Stimulated activated CD8-positive, alpha-beta memory T cell treated with anti-CD3 and anti-CD28 coated beads, Interleukin-7, amount 100 ng/mL, for 48 hours (primary cell): ENCODE measurements at regions not wholly inside any gene's neighbourhood (a gene's known extent, or its start where the extent isn't known, plus 50 kb on each side); places are given as distances from the start of the nearest gene placed in this dataset.

Experiments
- DNase-seq, 2 donors: peaks; one replicate each; pipeline ENCODE4 v3.0.0-alpha.2; 2020; ENCODE audit warnings: low read depth in 1 of 2; ENCODE audit errors: extremely low read depth in 1 of 2

- peak; percentile 63 to 91 for DNase-seq
Measured at GRCh38 chr6:14706378-14706929, 539.4 kb upstream of the JARID2 start.

- no peak for DNase-seq
Measured at GRCh38 chr6:14707276-14707675, 538.6 kb upstream of the JARID2 start.

DNA sequence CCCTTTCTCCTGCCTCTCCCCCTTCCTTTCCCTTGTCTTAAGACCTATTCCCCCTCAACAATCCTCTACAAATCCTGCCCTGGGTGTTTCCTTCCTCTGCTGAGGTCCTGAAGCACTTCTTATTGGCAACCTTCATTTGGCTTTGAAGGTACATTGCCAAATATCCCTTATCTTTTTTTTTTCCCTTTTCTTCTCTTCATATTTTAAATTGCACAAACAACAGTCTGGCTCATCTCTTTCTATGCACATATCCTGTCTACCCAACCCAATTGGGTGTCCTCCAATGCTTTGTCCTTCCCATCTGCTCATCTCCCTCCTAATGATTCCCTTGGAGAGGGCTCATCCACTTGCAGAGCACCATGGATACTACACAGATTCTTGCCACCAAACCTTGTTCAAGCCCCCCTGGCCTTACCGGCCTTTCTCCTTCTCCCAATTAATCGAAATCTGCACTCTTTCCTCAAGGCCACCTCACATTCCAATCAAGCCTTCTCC is 537.9 kb upstream of the JARID2 start:
- DNase-seq: no peak

DNA sequence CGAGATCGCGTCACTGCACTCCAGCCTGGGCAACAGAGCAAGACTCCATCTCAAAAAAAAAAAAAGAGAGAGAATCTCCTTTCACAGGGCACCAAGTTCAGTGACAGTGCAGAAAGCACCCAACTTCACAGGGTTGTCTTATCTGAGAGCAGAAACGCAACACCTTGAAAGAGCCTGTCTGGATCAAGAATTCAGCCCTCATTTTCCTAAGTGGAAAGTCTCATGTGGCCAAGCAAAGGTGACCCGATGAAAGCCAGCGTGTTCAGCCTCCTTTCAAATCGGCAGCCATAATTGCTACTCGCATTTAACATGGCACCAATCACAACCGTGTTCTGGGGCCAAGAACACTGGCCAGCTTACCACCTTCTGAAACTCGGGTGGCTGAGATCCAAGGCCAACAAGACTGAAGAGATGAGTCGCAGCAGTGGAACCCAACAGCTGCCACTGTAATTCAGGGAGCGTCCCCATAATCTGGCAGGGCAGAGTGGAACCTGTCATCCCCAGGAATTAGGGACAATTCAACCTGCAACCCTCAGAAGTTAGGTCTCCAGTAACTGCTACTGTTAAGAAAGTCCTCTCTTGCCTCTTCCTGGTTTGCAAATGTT is 536.7 kb upstream of the JARID2 start:
- no peak for DNase-seq

- DNase-seq: no peak
Measured at GRCh38 chr6:14709900-14710299, 536.0 kb upstream of the JARID2 start.

- no peak for DNase-seq
Measured at GRCh38 chr6:14710421-14710820, 535.4 kb upstream of the JARID2 start.

- peak in 1 of 2 donors; percentile 76 for DNase-seq
Measured at GRCh38 chr6:14711056-14711703, 534.7 kb upstream of the JARID2 start.

- no peak for DNase-seq
Measured at GRCh38 chr6:14711704-14712379, 534.0 kb upstream of the JARID2 start.

DNA sequence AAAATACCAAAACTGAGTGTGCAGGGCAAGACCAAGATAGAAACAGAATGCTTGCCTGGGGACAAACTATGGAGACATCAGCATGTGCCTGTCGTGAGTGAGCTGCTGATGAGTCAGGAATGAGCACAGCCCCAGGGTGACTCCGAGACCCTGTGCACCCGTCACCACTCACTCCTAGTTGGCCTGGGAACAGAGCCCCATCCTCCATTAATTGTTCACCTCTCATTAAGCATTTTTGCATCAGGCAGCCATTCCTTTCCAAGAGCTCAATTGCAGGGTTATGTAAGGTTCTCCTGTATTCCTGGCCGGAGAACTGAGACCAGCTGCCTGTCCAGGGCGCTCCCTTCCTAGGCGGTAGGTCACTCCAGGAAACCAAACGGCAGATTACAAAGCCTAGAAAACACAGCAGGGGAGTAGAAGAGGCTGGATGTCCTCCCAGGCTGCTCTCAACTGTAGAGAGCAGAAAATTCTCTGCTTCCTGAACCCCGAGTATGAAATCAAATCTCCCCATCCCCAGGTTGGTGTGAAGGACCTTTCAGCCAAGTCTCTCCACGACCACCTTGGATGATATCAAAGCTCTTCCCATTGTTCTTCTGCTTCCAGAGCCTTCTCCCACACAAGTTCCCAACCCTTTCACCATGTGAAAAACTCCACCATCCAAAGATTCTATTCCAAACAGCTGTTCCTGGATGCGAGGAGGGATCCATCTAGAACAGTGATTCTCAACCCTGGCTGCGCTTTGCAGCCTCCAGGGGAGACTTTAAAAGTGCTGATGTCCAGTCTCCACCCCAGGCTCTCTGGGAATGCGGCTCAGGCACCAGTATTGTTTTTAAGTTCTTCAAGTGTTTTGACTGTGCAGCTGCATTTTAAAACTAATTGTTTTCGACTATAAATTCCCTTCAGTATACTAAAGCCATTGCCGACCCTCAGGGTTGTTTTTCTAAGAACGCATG is 532.6 kb upstream of the JARID2 start:
- DNase-seq: no peak

GRCh38 chr6:14713966-14714631 is 531.8 kb upstream of the JARID2 start:
- no peak for DNase-seq

GRCh38 chr6:14715076-14715475 is 530.8 kb upstream of the JARID2 start:
- no peak for DNase-seq

GRCh38 chr6:14716499-14717146 is 529.2 kb upstream of the JARID2 start:
- DNase-seq: no peak

GRCh38 chr6:14717307-14717706 is 528.6 kb upstream of the JARID2 start:
- no peak for DNase-seq

DNA sequence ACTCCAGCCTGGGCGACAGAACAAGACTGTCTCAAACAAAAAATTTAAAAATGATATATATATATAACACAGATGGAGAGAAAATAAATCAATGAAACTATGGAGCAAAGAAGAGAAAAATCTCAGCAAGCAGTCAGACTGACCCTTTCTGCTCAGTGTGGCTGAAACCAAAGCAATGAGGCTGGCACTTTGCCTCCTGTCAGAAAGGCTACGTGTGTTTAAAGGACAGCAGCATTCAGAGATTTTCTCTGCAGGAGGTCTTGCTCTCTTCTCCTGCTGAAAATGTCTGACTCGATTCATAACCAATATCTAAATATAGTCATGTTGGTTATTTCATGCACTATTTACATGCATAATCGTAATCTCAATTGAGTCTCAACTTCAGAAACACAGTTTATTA is 527.0 kb upstream of the JARID2 start:
- no peak for DNase-seq

- no peak for DNase-seq
Measured at GRCh38 chr6:14719270-14719669, 526.6 kb upstream of the JARID2 start.

GRCh38 chr6:14720411-14721102 is 525.3 kb upstream of the JARID2 start:
- DNase-seq: no peak

DNA sequence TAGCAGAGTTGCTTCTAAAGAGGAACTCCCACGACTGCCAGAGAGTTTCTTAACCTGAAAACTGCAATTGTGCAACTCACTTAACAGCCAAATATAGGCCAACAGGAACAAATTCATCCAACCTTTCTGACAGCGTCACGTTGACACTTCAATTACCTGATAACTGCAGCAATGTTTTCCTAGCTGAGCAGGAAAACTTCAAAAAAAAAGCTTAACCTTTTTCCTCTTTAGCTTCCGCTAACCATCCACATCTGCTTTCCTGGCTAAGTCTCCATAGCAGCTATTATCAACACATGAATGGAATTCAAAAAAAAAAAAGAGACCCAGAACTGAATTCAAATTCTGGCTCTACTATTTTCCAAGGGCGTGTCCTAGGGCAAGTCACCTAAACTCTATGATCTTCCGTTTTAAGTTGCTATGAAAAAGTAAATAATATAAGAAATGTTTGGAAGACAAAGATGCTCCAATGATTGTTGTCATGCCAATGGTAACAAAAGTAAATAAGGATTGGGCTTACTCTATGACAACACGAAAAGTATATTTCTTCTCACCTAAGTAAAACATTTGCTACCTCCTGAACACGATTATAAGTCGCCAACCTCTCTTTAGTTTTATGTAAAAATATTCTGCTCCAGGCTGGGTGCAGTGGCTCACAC is 524.6 kb upstream of the JARID2 start:
- DNase-seq: no peak

GRCh38 chr6:14722001-14722562 is 523.8 kb upstream of the JARID2 start:
- no peak for DNase-seq
